ENCODE measurements at regions not wholly inside any gene's neighbourhood (a gene's known extent, or its start where the extent isn't known, plus 50 kb on each side); places are given as distances from the start of the nearest gene placed in this dataset.

DNA sequence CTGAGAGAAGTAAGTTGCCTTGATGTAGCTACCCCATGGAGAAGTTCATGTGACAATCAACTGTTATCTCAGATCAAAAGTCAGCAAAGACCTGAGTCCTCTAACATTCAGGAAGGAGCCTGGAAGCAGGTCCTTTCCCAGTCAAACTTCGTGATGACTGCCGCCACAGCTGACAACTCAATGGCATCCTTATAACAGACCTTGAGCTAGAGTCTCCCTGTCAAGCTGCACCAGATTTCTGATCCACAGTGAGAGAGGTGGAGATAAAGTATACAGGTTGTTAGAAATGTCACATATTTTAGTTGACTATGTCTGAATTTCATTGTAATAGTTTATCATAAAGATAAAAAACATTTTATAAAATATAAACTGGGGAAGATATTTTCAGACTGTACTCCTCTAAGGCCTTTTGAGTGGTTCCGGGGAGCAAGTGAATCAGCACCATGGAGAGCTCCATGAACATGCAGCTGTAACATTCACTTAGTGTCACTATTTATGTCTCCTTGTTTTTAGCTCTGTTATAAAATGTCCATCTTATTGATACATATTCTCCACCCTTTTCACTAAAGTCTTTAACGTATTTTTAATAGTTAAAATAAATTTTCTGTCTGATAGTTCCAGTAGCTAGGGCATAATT is 1653.5 kb upstream of the AGA start:
- Histone ChIP-seq H3K36me3 (no peaks in the 10 kb centered on the region), H3K9me3 (peaks cover 3% of the 10 kb centered on the region), H3K27me3 (no peaks in the 10 kb centered on the region), H3K27ac (no peak overlapping the region), H3K4me1 (no peaks in the 10 kb centered on the region), H3K4me3 (no peak overlapping the region)
- no peak for DNase-seq (ENCODE audit: low spot score in 2 of 2)
- WGBS = 12% methylated on average over 4 of the region's 4 CpGs
- TF ChIP-seq POLR2A (IDR thresholded peaks at IDR 0.05) = no peak
- no peak for TF ChIP-seq EP300 (IDR thresholded peaks at IDR 0.05)
- TF ChIP-seq, protein P1, sequence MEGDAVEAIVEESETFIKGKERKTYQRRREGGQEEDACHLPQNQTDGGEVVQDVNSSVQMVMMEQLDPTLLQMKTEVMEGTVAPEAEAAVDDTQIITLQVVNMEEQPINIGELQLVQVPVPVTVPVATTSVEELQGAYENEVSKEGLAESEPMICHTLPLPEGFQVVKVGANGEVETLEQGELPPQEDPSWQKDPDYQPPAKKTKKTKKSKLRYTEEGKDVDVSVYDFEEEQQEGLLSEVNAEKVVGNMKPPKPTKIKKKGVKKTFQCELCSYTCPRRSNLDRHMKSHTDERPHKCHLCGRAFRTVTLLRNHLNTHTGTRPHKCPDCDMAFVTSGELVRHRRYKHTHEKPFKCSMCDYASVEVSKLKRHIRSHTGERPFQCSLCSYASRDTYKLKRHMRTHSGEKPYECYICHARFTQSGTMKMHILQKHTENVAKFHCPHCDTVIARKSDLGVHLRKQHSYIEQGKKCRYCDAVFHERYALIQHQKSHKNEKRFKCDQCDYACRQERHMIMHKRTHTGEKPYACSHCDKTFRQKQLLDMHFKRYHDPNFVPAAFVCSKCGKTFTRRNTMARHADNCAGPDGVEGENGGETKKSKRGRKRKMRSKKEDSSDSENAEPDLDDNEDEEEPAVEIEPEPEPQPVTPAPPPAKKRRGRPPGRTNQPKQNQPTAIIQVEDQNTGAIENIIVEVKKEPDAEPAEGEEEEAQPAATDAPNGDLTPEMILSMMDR (IDR thresholded peaks at IDR 0.05) = no peak
- TF ChIP-seq POLR2AphosphoS5 (IDR thresholded peaks at IDR 0.05) = no peak

DNA sequence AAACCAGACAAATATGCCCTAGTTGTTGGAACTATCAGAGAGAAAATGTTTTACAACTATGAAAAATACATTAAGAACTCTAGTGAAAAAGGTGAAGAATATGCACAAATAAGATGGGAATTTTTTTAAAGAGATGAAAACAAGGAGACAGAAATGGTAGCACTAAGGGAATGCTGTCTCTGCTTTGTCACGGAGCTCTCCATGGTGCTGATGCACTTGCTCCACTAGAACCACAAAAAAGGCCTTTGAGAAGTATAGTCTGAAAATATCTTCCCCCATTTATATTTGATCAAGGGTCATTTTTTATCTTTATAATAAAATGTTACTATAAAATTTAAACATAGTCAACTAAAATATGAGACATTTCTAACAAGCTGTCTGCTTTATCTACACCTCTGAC is 1655.5 kb upstream of the AGA start:
- TF ChIP-seq POLR2AphosphoS5 (IDR thresholded peaks at IDR 0.05) (no peak), EP300 (IDR thresholded peaks at IDR 0.05) (no peak), POLR2A (IDR thresholded peaks at IDR 0.05) (no peak)
- TF ChIP-seq, protein P1 (IDR thresholded peaks at IDR 0.05) = no peak
- WGBS = 2% methylated on average over 1 of the region's 1 CpG
- H3K36me3 ChIP-seq = no peaks in the 10 kb centered on the region
- no peak for DNase-seq (ENCODE audit: low spot score in 2 of 2)
- H3K27me3 ChIP-seq = no peaks in the 10 kb centered on the region
- peaks cover 3% of the 10 kb centered on the region for H3K9me3 ChIP-seq
- no peaks in the 10 kb centered on the region for H3K4me1 ChIP-seq
- H3K27ac ChIP-seq = no peak overlapping the region
- no peak overlapping the region for H3K4me3 ChIP-seq

DNA sequence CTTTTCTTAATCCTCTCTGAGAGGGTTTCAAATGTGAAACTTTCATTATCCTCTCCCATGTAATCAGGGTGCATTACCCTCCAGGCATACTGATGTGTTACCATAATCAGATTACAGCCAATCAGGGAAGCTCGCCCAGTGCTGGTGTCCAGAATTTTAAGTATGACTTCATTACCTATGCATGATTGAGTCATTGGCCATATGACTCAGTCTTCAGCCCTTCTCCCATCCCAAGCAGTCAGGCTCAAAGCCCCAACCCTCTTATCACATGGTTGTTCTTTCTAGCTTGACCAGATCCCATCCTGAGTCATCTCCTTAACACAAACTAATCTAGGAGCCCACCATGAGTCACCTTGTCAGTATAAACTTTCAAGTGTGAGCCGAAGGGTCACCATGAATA is 1668.1 kb upstream of the AGA start:
- H3K4me1 ChIP-seq = no peaks in the 10 kb centered on the region

DNA sequence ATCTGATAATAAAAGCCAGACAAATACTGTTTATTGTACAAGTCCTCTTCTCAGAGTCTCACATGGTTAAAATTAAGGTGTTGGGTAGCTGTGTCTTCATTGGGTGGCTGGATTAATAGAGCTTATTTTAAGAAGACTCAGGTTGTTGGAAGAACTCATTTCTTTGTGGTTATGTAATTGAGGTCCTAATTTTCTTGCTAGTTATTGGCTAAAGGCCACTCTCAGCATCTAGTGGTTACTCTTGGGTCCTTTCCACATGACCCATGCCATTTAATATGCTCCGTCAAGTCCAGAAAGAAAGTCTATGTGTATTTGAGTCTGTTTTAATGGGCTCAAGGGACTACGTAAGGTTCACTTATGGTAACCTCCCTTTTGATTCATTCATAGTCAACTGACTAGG is 1668.6 kb upstream of the AGA start:
- no peak for DNase-seq (ENCODE audit: low spot score in 2 of 2)
- Histone ChIP-seq H3K9me3 (peaks cover 4% of the 10 kb centered on the region), H3K4me3 (no peak overlapping the region), H3K4me1 (no peaks in the 10 kb centered on the region), H3K36me3 (no peaks in the 10 kb centered on the region), H3K27me3 (no peaks in the 10 kb centered on the region), H3K27ac (no peak overlapping the region)
- 73% methylated on average over 2 of the region's 2 CpGs for WGBS
- TF ChIP-seq, protein P1 (IDR thresholded peaks at IDR 0.05) = no peak
- TF ChIP-seq POLR2A (IDR thresholded peaks at IDR 0.05) (no peak), POLR2AphosphoS5 (IDR thresholded peaks at IDR 0.05) (no peak), EP300 (IDR thresholded peaks at IDR 0.05) (no peak)

More for the DNA sequence above, 1668.1 kb upstream of the AGA start:
- TF ChIP-seq POLR2A (IDR thresholded peaks at IDR 0.05) = no peak
- TF ChIP-seq, protein P1 (IDR thresholded peaks at IDR 0.05) = no peak
- TF ChIP-seq POLR2AphosphoS5 (IDR thresholded peaks at IDR 0.05) = no peak
- TF ChIP-seq EP300 (IDR thresholded peaks at IDR 0.05) = no peak
- DNase-seq (ENCODE audit: low spot score in 2 of 2) = no peak
- H3K9me3 ChIP-seq = peaks cover 4% of the 10 kb centered on the region
- no peak overlapping the region for H3K4me3 ChIP-seq
- no peak overlapping the region for H3K27ac ChIP-seq
- WGBS = 91% methylated on average over 2 of the region's 2 CpGs
- H3K36me3 ChIP-seq = no peaks in the 10 kb centered on the region
- H3K27me3 ChIP-seq = no peaks in the 10 kb centered on the region

DNA sequence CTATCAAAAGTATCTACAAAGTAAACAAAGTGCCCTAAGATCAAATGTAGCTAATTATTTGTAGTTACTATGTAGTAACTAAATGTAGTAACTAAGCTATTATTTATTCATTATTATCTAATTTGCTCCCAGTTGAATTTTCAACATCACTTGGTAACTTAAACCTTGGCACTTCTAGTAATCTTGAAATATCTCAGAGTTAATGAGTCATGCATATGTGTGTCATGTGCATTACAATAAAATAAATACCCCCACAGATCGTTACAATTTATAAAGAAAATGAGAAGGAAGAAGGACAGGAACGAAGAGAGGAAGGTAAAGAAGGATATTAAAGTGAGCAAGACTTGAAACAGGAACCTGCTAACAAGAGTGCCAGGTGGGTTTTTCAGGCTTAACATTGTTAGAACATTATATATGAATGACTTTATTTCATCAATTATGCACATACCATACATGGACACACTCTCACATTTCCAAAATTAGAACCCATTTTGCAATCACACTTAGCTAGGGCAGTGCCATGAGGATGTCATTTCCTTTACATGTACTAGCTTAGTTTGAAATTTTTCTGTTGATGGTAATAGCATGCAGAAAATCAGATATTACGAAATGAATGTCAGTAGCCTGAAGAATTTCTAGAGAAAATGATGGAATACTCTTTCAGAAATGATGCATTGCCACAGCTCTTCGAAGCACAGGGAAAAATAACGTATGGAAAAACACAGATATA is 1670.4 kb upstream of the AGA start:
- no peaks in the 10 kb centered on the region for H3K4me1 ChIP-seq
- WGBS = 56% methylated on average over 5 of the region's 5 CpGs
- H3K36me3 ChIP-seq = no peaks in the 10 kb centered on the region
- DNase-seq (ENCODE audit: low spot score in 2 of 2) = no peak
- no peaks in the 10 kb centered on the region for H3K27me3 ChIP-seq
- TF ChIP-seq POLR2AphosphoS5 (IDR thresholded peaks at IDR 0.05) = no peak
- TF ChIP-seq EP300 (IDR thresholded peaks at IDR 0.05) = no peak
- TF ChIP-seq, protein P1 (IDR thresholded peaks at IDR 0.05) = no peak
- TF ChIP-seq POLR2A (IDR thresholded peaks at IDR 0.05) = no peak
- no peak overlapping the region for H3K27ac ChIP-seq
- H3K4me3 ChIP-seq = no peak overlapping the region
- H3K9me3 ChIP-seq = peaks cover 4% of the 10 kb centered on the region
